ENCODE measurements at regions not wholly inside any gene's neighbourhood (a gene's known extent, or its start where the extent isn't known, plus 50 kb on each side); places are given as distances from the start of the nearest gene placed in this dataset.
"Not testable (repeated sequence)": the region's sequence is repeated elsewhere in the genome, so short reads cannot be mapped to it uniquely, and the experiment has no call there.

GRCh38 chr3:98710067-98710659, 53.0 kb upstream of the ST3GAL6 start:
- no peak for DNase-seq (ENCODE audit: low read depth)
- no peak overlapping the region for H3K4me3 ChIP-seq (ENCODE audit: low read depth, low read length)
- TF ChIP-seq CTCF (IDR thresholded peaks at IDR 0.05; ENCODE audit: insufficient read depth, low read depth, low read length, missing control alignments): no peak

- no peak for DNase-seq (ENCODE audit: low read depth)
- H3K4me3 ChIP-seq (ENCODE audit: low read depth, low read length): no peak overlapping the region
- TF ChIP-seq CTCF (IDR thresholded peaks at IDR 0.05; ENCODE audit: insufficient read depth, low read depth, low read length, missing control alignments): no peak
Measured at GRCh38 chr3:98711426-98711825, 51.7 kb upstream of the ST3GAL6 start.

GRCh38 chr3:98712726-98713125, 50.4 kb upstream of the ST3GAL6 start:
- no peak for DNase-seq (ENCODE audit: low read depth)
- H3K4me3 ChIP-seq (ENCODE audit: low read depth, low read length): no peak overlapping the region
- no peak for TF ChIP-seq CTCF (IDR thresholded peaks at IDR 0.05; ENCODE audit: insufficient read depth, low read depth, low read length, missing control alignments)

DNA sequence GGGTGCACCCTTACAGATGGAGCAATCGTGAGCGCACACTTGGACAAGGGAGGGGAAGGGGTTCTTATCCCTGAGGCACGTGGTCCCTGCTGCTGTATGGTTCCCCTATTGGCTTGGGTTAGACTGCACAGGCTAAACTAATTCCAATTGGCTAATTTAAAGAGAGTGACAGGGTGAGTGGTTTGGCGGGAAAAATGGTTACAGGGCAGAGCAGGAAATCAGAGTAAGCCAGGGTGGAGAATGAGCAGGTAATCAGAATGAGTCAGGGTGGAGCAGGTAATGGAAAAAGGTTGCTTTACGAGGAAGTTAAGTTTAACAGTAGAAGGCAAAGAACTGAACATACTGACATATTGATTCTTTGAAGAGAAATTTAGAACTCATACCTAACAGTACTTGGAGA, 49.8 kb upstream of the ST3GAL6 start:
- DNase-seq (ENCODE audit: low read depth); H3K4me3 ChIP-seq (ENCODE audit: low read depth, low read length): not testable (repeated sequence)

Data from GM12865 (cell line).